HepG2 (cell line): ENCODE measurements at regions not wholly inside any gene's neighbourhood (a gene's known extent, or its start where the extent isn't known, plus 50 kb on each side); places are given as distances from the start of the nearest gene placed in this dataset.

Experiments used
- ATAC-seq: fragments of 200-7000 bp; cut with Tn5 transposase; 3 replicates; pipeline ENCODE4 v1.9.1; 2020; ENCODE audit warnings: mild to moderate bottlenecking, moderate library complexity
- BruUV-seq: library from RNA; stranded (reverse); fragments of 400-500 nt; replicated peaks from 2 replicates; lab custom pipeline; 2021; lab: Mats Ljungman, UMichigan
- CTCF ChIA-PET: fragments of 300-600 bp; formaldehyde crosslinking; extraction: SDS; loops from one replicate; lab custom pipeline; 2021; ENCODE audit warnings: low total read pairs, inconsistent platforms, low intra/inter-chr PET ratio; lab: Yijun Ruan, JAX
- POLR2A ChIA-PET: fragments of 350-600 bp; sonication (Branson Sonifier 250); formaldehyde crosslinking; loops from one replicate; lab custom pipeline; 2020; ENCODE audit warnings: antibody characterized with exemption, inconsistent platforms; lab: Yijun Ruan, JAX
- DNase-seq: peaks from one replicate; pipeline ENCODE4 v3.0.0-alpha.2; 2015; ENCODE audit warnings: low spot score
- FAIRE-seq: peaks from 3 replicates; lab custom pipeline; 2011; peaks lifted over from hg19 to GRCh38; lab: Jason Lieb, UNC
- H2AFZ ChIP-seq: one replicate; pipeline ENCODE4 v1.6.1; 2011; ENCODE audit warnings: low read length, inconsistent platforms
- H3K27ac ChIP-seq: fragments of 300-600 bp; 3 replicates; pipeline ENCODE4 v1.8.0; 2011; ENCODE audit warnings: mixed run types, mild to moderate bottlenecking, mixed read lengths, low read length, inconsistent platforms; ENCODE audit not compliant: insufficient read depth; ENCODE audit errors: extremely low read length
- H3K27me3 ChIP-seq, 2 experiments: fragments of 200-600 bp in 1 of 2; 2 replicates in 1 of 2; 3 replicates in 1 of 2; pipeline versions ENCODE4 v1.6.0 to v1.8.0; 2011; ENCODE audit warnings: low read length in 2 of 2, mild to moderate bottlenecking in 2 of 2, moderate library complexity in 2 of 2, inconsistent platforms in 1 of 2; ENCODE audit not compliant: insufficient read depth in 2 of 2, control insufficient read depth in 1 of 2
- H3K36me3 ChIP-seq, 2 experiments: fragments of 200-600 bp in 1 of 2; replicated peaks in 1 of 2; 2 replicates in 1 of 2; 3 replicates in 1 of 2; pipeline versions ENCODE4 v1.5.1 to v1.8.0; 2011; ENCODE audit warnings: low read length in 2 of 2, inconsistent platforms in 1 of 2; ENCODE audit not compliant: insufficient read depth in 2 of 2, control insufficient read depth in 1 of 2
- H3K4me1 ChIP-seq: 2 replicates; pipeline ENCODE4 v1.5.1; 2012; ENCODE audit warnings: low read length, inconsistent platforms; ENCODE audit not compliant: insufficient read depth
- H3K4me2 ChIP-seq: 2 replicates; pipeline ENCODE4 v1.6.0; 2011; ENCODE audit warnings: low read depth, low read length, inconsistent platforms
- H3K4me3 ChIP-seq, 3 experiments: fragments of 200-600 bp in 1 of 3; sonication (generic), shearing (Covaris generic) in 1 of 3; replicated peaks in 1 of 3; 2 replicates each; pipeline ENCODE4 v1.5.1; 2011 to 2016; ENCODE audit warnings: low read length in 3 of 3, inconsistent platforms in 2 of 3, low read depth in 2 of 3, mild to moderate bottlenecking in 2 of 3, control low read depth in 1 of 3, mixed read lengths in 1 of 3; ENCODE audit not compliant: insufficient read depth in 1 of 3
- H3K79me2 ChIP-seq: one replicate; pipeline ENCODE4 v1.6.1; 2011; ENCODE audit warnings: low read length, inconsistent platforms; ENCODE audit not compliant: insufficient read depth
- H3K9ac ChIP-seq: 2 replicates; pipeline ENCODE4 v1.6.0; 2011; ENCODE audit warnings: mild to moderate bottlenecking, low read depth, low read length, inconsistent platforms; ENCODE audit not compliant: insufficient read depth
- H3K9me3 ChIP-seq: 2 replicates; pipeline ENCODE4 v1.5.1; 2012; ENCODE audit warnings: mild to moderate bottlenecking, low read length
- H4K20me1 ChIP-seq: 2 replicates; pipeline ENCODE4 v1.6.0; 2011; ENCODE audit warnings: inconsistent platforms, mild to moderate bottlenecking, low read length, moderate library complexity; ENCODE audit not compliant: insufficient read depth
- CEBPB ChIP-seq: IDR thresholded peaks from 2 replicates; pipeline ENCODE4 v1.6.1; 2011; ENCODE audit warnings: low read depth, low read length, improper control_type of control experiment, borderline replicate concordance
- GLI4 ChIP-seq: sonication (generic); formaldehyde crosslinking; IDR thresholded peaks from 2 replicates; pipeline ENCODE4 v1.5.1; 2020; ENCODE audit warnings: missing genetic modification reagents, mild to moderate bottlenecking, moderate library complexity, borderline replicate concordance
- MAFF ChIP-seq: IDR thresholded peaks from 2 replicates; pipeline ENCODE4 v1.6.1; 2011; ENCODE audit warnings: low read depth, low read length, improper control_type of control experiment
- ZNF101 ChIP-seq: sonication (generic); formaldehyde crosslinking; IDR thresholded peaks from 2 replicates; pipeline ENCODE4 v1.4.0; 2020; ENCODE audit warnings: mild to moderate bottlenecking, low read depth, missing genetic modification reagents, borderline replicate concordance
- WGBS: methylation state at CpG from one replicate; pipeline ENCODE4 v1.1.6; 2017; ENCODE audit warnings: low lambda C conversion rate; 5-methylcytosine and 5-hydroxymethylcytosine counted together
- in situ Hi-C: cut with HindIII; loops from 2 replicates; pipeline ENCODE4 v1.10.0; 2017; ENCODE audit warnings: low pct_unique_long_range_greater_than_20kb; ENCODE audit not compliant: extremely low pct_ligation_motif_present
- intact Hi-C: fragments of 100-400 bp; cut with micrococcal nuclease; formaldehyde crosslinking; loops from one replicate; pipeline ENCODE4 v1.10.0; 2022; ENCODE audit not compliant: unreplicated experiment
- TF ChIP-seq, protein P1 (sequence below): IDR thresholded peaks from 2 replicates; pipeline ENCODE4 v1.6.1; 2016; ENCODE audit warnings: low read depth, missing genetic modification reagents, missing compliant biosample characterization
- TF ChIP-seq, protein P2 (sequence below), 2 experiments: sonication (generic) in 1 of 2; formaldehyde crosslinking in 1 of 2; IDR thresholded peaks; 2 replicates each; pipeline versions ENCODE4 v1.4.0 to v1.6.1; 2016 to 2020; ENCODE audit warnings: borderline replicate concordance in 1 of 2, low read depth in 1 of 2, mild to moderate bottlenecking in 1 of 2, missing genetic modification reagents in 1 of 2
- TF ChIP-seq, protein P3 (sequence below): sonication (generic); formaldehyde crosslinking; IDR thresholded peaks from 2 replicates; pipeline ENCODE4 v1.5.0; 2020; ENCODE audit warnings: mild to moderate bottlenecking, missing genetic modification reagents

DNA sequence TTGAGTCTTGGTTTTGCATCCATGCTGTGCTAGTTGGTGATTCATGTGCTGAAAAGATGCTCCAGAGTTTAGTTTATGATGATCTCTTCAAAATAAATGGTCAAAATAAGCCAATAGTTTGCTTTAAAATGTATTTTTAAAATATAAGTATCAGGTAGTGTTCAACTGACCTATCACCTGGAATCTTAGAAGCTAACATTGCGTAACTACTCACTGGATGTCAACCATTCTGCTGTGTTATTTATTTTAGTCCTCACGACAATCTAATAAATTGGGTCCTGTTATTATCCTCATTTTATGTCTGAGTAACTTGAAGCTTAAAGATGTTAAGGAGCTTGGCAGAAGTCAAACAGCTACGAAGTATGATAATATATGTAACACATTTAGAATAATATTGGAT lies 563.7 kb upstream of the MDFIC2 start:
- no peak overlapping the region for H2AFZ ChIP-seq
- in situ Hi-C loops: no loop called here
- H3K4me1 ChIP-seq: no peaks in the 10 kb centered on the region
- TF ChIP-seq, protein P1, sequence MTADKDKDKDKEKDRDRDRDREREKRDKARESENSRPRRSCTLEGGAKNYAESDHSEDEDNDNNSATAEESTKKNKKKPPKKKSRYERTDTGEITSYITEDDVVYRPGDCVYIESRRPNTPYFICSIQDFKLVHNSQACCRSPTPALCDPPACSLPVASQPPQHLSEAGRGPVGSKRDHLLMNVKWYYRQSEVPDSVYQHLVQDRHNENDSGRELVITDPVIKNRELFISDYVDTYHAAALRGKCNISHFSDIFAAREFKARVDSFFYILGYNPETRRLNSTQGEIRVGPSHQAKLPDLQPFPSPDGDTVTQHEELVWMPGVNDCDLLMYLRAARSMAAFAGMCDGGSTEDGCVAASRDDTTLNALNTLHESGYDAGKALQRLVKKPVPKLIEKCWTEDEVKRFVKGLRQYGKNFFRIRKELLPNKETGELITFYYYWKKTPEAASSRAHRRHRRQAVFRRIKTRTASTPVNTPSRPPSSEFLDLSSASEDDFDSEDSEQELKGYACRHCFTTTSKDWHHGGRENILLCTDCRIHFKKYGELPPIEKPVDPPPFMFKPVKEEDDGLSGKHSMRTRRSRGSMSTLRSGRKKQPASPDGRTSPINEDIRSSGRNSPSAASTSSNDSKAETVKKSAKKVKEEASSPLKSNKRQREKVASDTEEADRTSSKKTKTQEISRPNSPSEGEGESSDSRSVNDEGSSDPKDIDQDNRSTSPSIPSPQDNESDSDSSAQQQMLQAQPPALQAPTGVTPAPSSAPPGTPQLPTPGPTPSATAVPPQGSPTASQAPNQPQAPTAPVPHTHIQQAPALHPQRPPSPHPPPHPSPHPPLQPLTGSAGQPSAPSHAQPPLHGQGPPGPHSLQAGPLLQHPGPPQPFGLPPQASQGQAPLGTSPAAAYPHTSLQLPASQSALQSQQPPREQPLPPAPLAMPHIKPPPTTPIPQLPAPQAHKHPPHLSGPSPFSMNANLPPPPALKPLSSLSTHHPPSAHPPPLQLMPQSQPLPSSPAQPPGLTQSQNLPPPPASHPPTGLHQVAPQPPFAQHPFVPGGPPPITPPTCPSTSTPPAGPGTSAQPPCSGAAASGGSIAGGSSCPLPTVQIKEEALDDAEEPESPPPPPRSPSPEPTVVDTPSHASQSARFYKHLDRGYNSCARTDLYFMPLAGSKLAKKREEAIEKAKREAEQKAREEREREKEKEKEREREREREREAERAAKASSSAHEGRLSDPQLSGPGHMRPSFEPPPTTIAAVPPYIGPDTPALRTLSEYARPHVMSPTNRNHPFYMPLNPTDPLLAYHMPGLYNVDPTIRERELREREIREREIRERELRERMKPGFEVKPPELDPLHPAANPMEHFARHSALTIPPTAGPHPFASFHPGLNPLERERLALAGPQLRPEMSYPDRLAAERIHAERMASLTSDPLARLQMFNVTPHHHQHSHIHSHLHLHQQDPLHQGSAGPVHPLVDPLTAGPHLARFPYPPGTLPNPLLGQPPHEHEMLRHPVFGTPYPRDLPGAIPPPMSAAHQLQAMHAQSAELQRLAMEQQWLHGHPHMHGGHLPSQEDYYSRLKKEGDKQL: no peak
- TF ChIP-seq, protein P2, sequence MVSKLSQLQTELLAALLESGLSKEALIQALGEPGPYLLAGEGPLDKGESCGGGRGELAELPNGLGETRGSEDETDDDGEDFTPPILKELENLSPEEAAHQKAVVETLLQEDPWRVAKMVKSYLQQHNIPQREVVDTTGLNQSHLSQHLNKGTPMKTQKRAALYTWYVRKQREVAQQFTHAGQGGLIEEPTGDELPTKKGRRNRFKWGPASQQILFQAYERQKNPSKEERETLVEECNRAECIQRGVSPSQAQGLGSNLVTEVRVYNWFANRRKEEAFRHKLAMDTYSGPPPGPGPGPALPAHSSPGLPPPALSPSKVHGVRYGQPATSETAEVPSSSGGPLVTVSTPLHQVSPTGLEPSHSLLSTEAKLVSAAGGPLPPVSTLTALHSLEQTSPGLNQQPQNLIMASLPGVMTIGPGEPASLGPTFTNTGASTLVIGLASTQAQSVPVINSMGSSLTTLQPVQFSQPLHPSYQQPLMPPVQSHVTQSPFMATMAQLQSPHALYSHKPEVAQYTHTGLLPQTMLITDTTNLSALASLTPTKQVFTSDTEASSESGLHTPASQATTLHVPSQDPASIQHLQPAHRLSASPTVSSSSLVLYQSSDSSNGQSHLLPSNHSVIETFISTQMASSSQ (IDR thresholded peaks at IDR 0.05; ENCODE audit: low read depth): no peak
- TF ChIP-seq, protein P2 (CRISPR knock-in tag; IDR thresholded peaks at IDR 0.05; ENCODE audit: borderline replicate concordance): no peak
- peak; percentile 64 for TF ChIP-seq CEBPB
- no peak for TF ChIP-seq GLI4 (CRISPR knock-in tag)
- TF ChIP-seq, protein P3, sequence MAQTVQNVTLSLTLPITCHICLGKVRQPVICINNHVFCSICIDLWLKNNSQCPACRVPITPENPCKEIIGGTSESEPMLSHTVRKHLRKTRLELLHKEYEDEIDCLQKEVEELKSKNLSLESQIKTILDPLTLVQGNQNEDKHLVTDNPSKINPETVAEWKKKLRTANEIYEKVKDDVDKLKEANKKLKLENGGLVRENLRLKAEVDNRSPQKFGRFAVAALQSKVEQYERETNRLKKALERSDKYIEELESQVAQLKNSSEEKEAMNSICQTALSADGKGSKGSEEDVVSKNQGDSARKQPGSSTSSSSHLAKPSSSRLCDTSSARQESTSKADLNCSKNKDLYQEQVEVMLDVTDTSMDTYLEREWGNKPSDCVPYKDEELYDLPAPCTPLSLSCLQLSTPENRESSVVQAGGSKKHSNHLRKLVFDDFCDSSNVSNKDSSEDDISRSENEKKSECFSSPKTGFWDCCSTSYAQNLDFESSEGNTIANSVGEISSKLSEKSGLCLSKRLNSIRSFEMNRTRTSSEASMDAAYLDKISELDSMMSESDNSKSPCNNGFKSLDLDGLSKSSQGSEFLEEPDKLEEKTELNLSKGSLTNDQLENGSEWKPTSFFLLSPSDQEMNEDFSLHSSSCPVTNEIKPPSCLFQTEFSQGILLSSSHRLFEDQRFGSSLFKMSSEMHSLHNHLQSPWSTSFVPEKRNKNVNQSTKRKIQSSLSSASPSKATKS: no peak
- TF ChIP-seq MAFF: no peak
- no peak for TF ChIP-seq ZNF101 (CRISPR knock-in tag)
- DNase-seq (no peak), ATAC-seq (no peak), FAIRE-seq (no peak)
- 5% methylated on average over 3 of the region's 3 CpGs for WGBS
- ChIA-PET CTCF (no interaction called here), POLR2A (no interaction called here)
- no peak overlapping the region for H3K4me2 ChIP-seq
- H3K27ac ChIP-seq: no peak overlapping the region
- H3K4me3 ChIP-seq: no peak overlapping the region
- peaks cover 0 to 3% of the 10 kb centered on the region in 2 experiments; a peak in 1 of 5 replicates for H3K27me3 ChIP-seq
- H3K36me3 ChIP-seq: no peaks in the 10 kb centered on the region
- intact Hi-C loops: no loop called here
- no peaks in the 10 kb centered on the region for H3K9me3 ChIP-seq
- no peak overlapping the region for H3K9ac ChIP-seq
- BruUV-seq: no TSS peak
- H3K79me2 ChIP-seq: no peaks in the 10 kb centered on the region
- no peaks in the 10 kb centered on the region for H4K20me1 ChIP-seq
